DOHH2 (cell line): ENCODE measurements at regions not wholly inside any gene's neighbourhood (a gene's known extent, or its start where the extent isn't known, plus 50 kb on each side); places are given as distances from the start of the nearest gene placed in this dataset.

ENCODE experiments used
- H3F3A ChIP-seq: fragments of 200-600 bp; sonication (generic), shearing (Covaris generic); 2 replicates; pipeline ENCODE4 v1.6.0; 2016; ENCODE audit warnings: antibody characterized with exemption, mild to moderate bottlenecking; ENCODE audit not compliant: control insufficient read depth, insufficient read depth
- H3K27ac ChIP-seq: fragments of 200-600 bp; sonication (generic); 2 replicates; pipeline ENCODE4 v1.5.1; 2014; ENCODE audit warnings: low read depth, mild to moderate bottlenecking, low read length, moderate library complexity
- H3K27me3 ChIP-seq: fragments of 200-600 bp; sonication (generic); 2 replicates; pipeline ENCODE4 v1.6.1; 2014; ENCODE audit warnings: mild to moderate bottlenecking, low read length, mixed read lengths; ENCODE audit not compliant: control insufficient read depth
- H3K36me3 ChIP-seq: fragments of 200-600 bp; sonication (generic); 2 replicates; pipeline ENCODE4 v1.6.1; 2014; ENCODE audit warnings: mild to moderate bottlenecking, low read length, moderate library complexity, mixed read lengths; ENCODE audit not compliant: control insufficient read depth
- H3K4me1 ChIP-seq: fragments of 200-600 bp; sonication (generic); 2 replicates; pipeline ENCODE4 v1.6.1; 2014; ENCODE audit warnings: mild to moderate bottlenecking, low read length, mixed read lengths; ENCODE audit not compliant: control insufficient read depth
- H3K4me2 ChIP-seq: fragments of 200-600 bp; sonication (generic); 2 replicates; pipeline ENCODE4 v1.6.0; 2014; ENCODE audit warnings: mild to moderate bottlenecking, low read length, moderate library complexity
- H3K4me3 ChIP-seq: fragments of 200-600 bp; sonication (generic); 2 replicates; pipeline ENCODE4 v1.5.1; 2014; ENCODE audit warnings: mild to moderate bottlenecking, low read length, mixed read lengths
- H3K79me2 ChIP-seq: fragments of 200-600 bp; sonication (generic); 2 replicates; pipeline ENCODE4 v1.6.1; 2014; ENCODE audit warnings: mild to moderate bottlenecking, low read length, mixed read lengths; ENCODE audit not compliant: control insufficient read depth
- H3K9me2 ChIP-seq: fragments of 200-600 bp; sonication (generic); replicated peaks from 2 replicates; pipeline ENCODE4 v1.6.1; 2014; ENCODE audit warnings: mild to moderate bottlenecking, low read length, mixed read lengths; ENCODE audit not compliant: control insufficient read depth
- H3K9me3 ChIP-seq: fragments of 200-600 bp; sonication (generic); 2 replicates; pipeline ENCODE4 v1.6.1; 2014; ENCODE audit warnings: antibody characterized with exemption, low read length, mixed read lengths; ENCODE audit not compliant: control insufficient read depth, insufficient read depth
- H4K20me1 ChIP-seq: fragments of 200-600 bp; sonication (generic); 2 replicates; pipeline ENCODE4 v1.6.0; 2014; ENCODE audit warnings: low read depth, mild to moderate bottlenecking, antibody characterized with exemption, low read length, moderate library complexity; ENCODE audit not compliant: control insufficient read depth, insufficient read depth
- CTCF ChIP-seq: fragments of 200-600 bp; sonication (generic); IDR thresholded peaks from one replicate; pipeline ENCODE4 v1.5.1; 2014; ENCODE audit warnings: antibody characterized with exemption, mild to moderate bottlenecking, low read depth, low read length; ENCODE audit not compliant: poor library complexity, severe bottlenecking
- EZH2phosphoT487 ChIP-seq: fragments of 200-600 bp; sonication (generic); IDR thresholded peaks from 2 replicates; pipeline ENCODE4 v1.6.1; 2017; ENCODE audit warnings: borderline replicate concordance, mild to moderate bottlenecking, antibody characterized with exemption, low read length, moderate library complexity, mixed read lengths

DNA sequence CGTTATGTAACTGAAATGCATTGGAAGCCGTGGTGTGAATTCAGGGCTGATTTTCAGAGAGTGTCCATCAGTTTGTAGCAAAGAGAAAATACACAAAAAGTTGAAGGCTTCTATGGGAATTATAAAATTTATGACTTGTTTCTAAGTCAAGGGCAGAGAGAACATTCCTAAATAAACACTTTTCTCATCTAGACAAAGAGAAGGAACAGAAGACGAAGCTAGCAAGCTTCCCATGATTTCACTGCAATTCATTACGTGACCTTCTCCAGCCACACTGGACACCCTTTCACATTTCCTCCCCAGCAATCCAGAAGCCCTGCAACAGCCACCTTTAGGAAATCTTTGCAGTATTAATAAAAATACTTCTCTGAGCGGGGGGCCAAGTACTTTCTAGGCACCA lies 67.8 kb downstream of the TMEM100 start:
- Histone ChIP-seq H3K4me2 (no peak overlapping the region), H3K4me1 (peaks cover 23% of the 10 kb centered on the region), H3K27me3 (no peaks in the 10 kb centered on the region), H3K9me2 (no peaks in the 10 kb centered on the region), H3K9me3 (no peaks in the 10 kb centered on the region), H4K20me1 (no peaks in the 10 kb centered on the region), H3F3A (peaks cover 5% of the 10 kb centered on the region), H3K36me3 (no peaks in the 10 kb centered on the region), H3K27ac (no peak overlapping the region), H3K79me2 (no peaks in the 10 kb centered on the region), H3K4me3 (no peak overlapping the region)
- no peak for TF ChIP-seq EZH2phosphoT487
- TF ChIP-seq CTCF = no peak

DNA sequence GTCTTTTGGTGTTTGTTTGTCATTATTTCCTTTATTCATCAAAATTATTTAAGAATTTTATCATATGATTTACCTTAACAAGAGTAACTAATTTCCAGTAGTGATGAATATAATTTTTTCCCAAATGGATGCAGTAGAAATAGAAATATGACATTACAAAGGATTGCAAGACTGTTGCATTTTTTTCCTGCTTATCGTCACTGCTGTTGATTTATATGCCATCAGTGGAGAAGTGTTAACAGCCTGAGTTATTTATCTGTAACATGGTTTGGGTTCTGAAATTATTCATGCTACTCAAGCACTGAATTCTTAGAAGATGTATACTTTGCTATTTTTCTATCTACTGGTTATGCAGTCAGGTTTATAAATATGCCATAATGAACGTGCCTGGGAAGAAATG lies 68.6 kb downstream of the TMEM100 start:
- Histone ChIP-seq H3K9me3 (no peaks in the 10 kb centered on the region), H3K27me3 (no peaks in the 10 kb centered on the region), H3K4me1 (peaks cover 15% of the 10 kb centered on the region), H3K36me3 (no peaks in the 10 kb centered on the region), H3F3A (no peaks in the 10 kb centered on the region), H3K9me2 (no peaks in the 10 kb centered on the region), H3K4me3 (no peak overlapping the region), H3K4me2 (no peak overlapping the region), H4K20me1 (no peaks in the 10 kb centered on the region), H3K27ac (no peak overlapping the region), H3K79me2 (no peaks in the 10 kb centered on the region)
- TF ChIP-seq EZH2phosphoT487 (no peak), CTCF (no peak)

GRCh38 chr17:55652825-55653224 lies 69.8 kb downstream of the TMEM100 start:
- no peaks in the 10 kb centered on the region for H3K79me2 ChIP-seq
- H3K4me1 ChIP-seq = peaks cover 8% of the 10 kb centered on the region
- no peaks in the 10 kb centered on the region for H4K20me1 ChIP-seq
- TF ChIP-seq CTCF (no peak), EZH2phosphoT487 (no peak)
- no peaks in the 10 kb centered on the region for H3K9me3 ChIP-seq
- no peak overlapping the region for H3K4me2 ChIP-seq
- H3F3A ChIP-seq = no peaks in the 10 kb centered on the region
- no peaks in the 10 kb centered on the region for H3K27me3 ChIP-seq
- H3K9me2 ChIP-seq = no peaks in the 10 kb centered on the region
- no peak overlapping the region for H3K4me3 ChIP-seq
- H3K27ac ChIP-seq = no peak overlapping the region
- no peaks in the 10 kb centered on the region for H3K36me3 ChIP-seq
